ENCODE measurements at regions not wholly inside any gene's neighbourhood (a gene's known extent, or its start where the extent isn't known, plus 50 kb on each side); places are given as distances from the start of the nearest gene placed in this dataset.

GRCh38 chr4:32658019-32658418 lies 1937.8 kb downstream of the PCDH7 start:
- Histone ChIP-seq H3K27me3 (ENCODE audit: insufficient read depth, low read length) (no peaks in the 10 kb centered on the region), H4K20me1 (ENCODE audit: insufficient read depth) (no peaks in the 10 kb centered on the region), H2AFZ (ENCODE audit: low read depth, low read length, poor library complexity, severe bottlenecking) (no peak overlapping the region), H3K9me2 (ENCODE audit: insufficient read depth) (no peaks in the 10 kb centered on the region), H3K4me3 (replicated peaks in 1 of 2; ENCODE audit: low read depth in 1 of 2, low read length in 2 of 2) (no peak overlapping the region), H3K9me3 (ENCODE audit: control insufficient read depth in 1 of 2, insufficient read depth in 1 of 2, low read depth in 1 of 2, low read length in 2 of 2) (no peaks in the 10 kb centered on the region), H3K4me1 (ENCODE audit: control insufficient read depth in 1 of 2, insufficient read depth in 2 of 2, low read length in 2 of 2) (peaks cover 0 to 6% of the 10 kb centered on the region in 2 experiments; a peak in 1 of 4 replicates), H3K4me2 (ENCODE audit: low read length) (no peak overlapping the region), H3K9ac (ENCODE audit: low read length) (no peak overlapping the region), H3K36me3 (ENCODE audit: control insufficient read depth in 1 of 2, insufficient read depth in 2 of 2, low read length in 2 of 2) (no peaks in the 10 kb centered on the region), H3K27ac (ENCODE audit: low read depth, low read length) (no peak overlapping the region), H3K79me2 (ENCODE audit: insufficient read depth, low read length) (no peaks in the 10 kb centered on the region)
- DNase-seq (ENCODE audit: low read depth, low spot score) (no peak), ATAC-seq (no peak)
- intact Hi-C loops (cut with micrococcal nuclease): no loop called here
- POLR2A ChIA-PET: no interaction called here
- no TSS peak for BruUV-seq (replicated peaks)
- CTCF ChIA-PET: no interaction called here
- TF ChIP-seq RAD21 (IDR thresholded peaks at IDR 0.05; ENCODE audit: low read depth): no peak
- no peak for TF ChIP-seq ATF3 (IDR thresholded peaks at IDR 0.05)
- no peak for TF ChIP-seq REST (IDR thresholded peaks at IDR 0.05; ENCODE audit: low read depth)
- no peak for TF ChIP-seq TCF7L2 (IDR thresholded peaks at IDR 0.05; ENCODE audit: borderline replicate concordance, extremely low read depth, insufficient read depth, insufficient read length)
- TF ChIP-seq ZBTB33 (IDR thresholded peaks at IDR 0.05; ENCODE audit: extremely low read depth, insufficient replicate concordance, low read length): no peak
- no peak for TF ChIP-seq POLR2A (IDR thresholded peaks at IDR 0.05; ENCODE audit: borderline replicate concordance, extremely low read depth, insufficient read depth, insufficient read length)
- no peak for TF ChIP-seq MAX (IDR thresholded peaks at IDR 0.05)
- no peak for TF ChIP-seq POLR2AphosphoS5 (IDR thresholded peaks at IDR 0.05; ENCODE audit: low read depth, low read length)
- TF ChIP-seq CBX3 (IDR thresholded peaks at IDR 0.05; ENCODE audit: low read depth): no peak
- TF ChIP-seq EGR1 (IDR thresholded peaks at IDR 0.05; ENCODE audit: low read depth): no peak
- RAD21 ChIA-PET (ENCODE audit: low non-redundant PET in 1 of 2, low total read pairs in 2 of 2, uncharacterized antibody in 2 of 2, unreplicated experiment in 2 of 2): no interaction called here

Measured in HCT116 (cell line).